Keratinocyte (primary cell): ENCODE measurements at regions not wholly inside any gene's neighbourhood (a gene's known extent, or its start where the extent isn't known, plus 50 kb on each side); places are given as distances from the start of the nearest gene placed in this dataset.

Source experiments
- DNase-seq: peaks from one replicate; pipeline ENCODE4 v3.0.0-alpha.2; 2011; ENCODE audit warnings: low read depth, missing footprints, low spot score
- FAIRE-seq: peaks from 2 replicates; lab custom pipeline; 2011; peaks lifted over from hg19 to GRCh38; lab: Jason Lieb, UNC
- H2AFZ ChIP-seq: 2 replicates; pipeline ENCODE4 v1.6.0; 2012; ENCODE audit warnings: low read length, control low read depth, inconsistent platforms; ENCODE audit not compliant: control insufficient read depth
- H3K27ac ChIP-seq: 2 replicates; pipeline ENCODE4 v1.5.1; 2011; ENCODE audit warnings: low read length; ENCODE audit not compliant: control insufficient read depth, insufficient read depth
- H3K27me3 ChIP-seq: 3 replicates; pipeline ENCODE4 v1.6.0; 2011; ENCODE audit warnings: low read length; ENCODE audit not compliant: control insufficient read depth, insufficient read depth; ENCODE audit errors: extremely low read depth
- H3K36me3 ChIP-seq, 2 experiments: 2 replicates in 1 of 2; 3 replicates in 1 of 2; pipeline ENCODE4 v1.5.1; 2011; ENCODE audit warnings: low read length in 2 of 2, mild to moderate bottlenecking in 1 of 2; ENCODE audit not compliant: control insufficient read depth in 2 of 2, insufficient read depth in 2 of 2; ENCODE audit errors: extremely low read depth in 1 of 2
- H3K4me1 ChIP-seq: 3 replicates; pipeline ENCODE4 v1.5.1; 2011; ENCODE audit warnings: low read length; ENCODE audit not compliant: control insufficient read depth, insufficient read depth; ENCODE audit errors: extremely low read depth
- H3K4me2 ChIP-seq: 3 replicates; pipeline ENCODE4 v1.6.0; 2011; ENCODE audit warnings: low read depth, low read length; ENCODE audit not compliant: control insufficient read depth, insufficient read depth; ENCODE audit errors: extremely low read depth
- H3K4me3 ChIP-seq, 3 experiments: fragments of 200-600 bp in 1 of 3; sonication (generic) in 1 of 3; 2 replicates in 2 of 3; 3 replicates in 1 of 3; pipeline ENCODE4 v1.5.1; 2011 to 2016; ENCODE audit warnings: low read length in 3 of 3, mild to moderate bottlenecking in 3 of 3, control low read depth in 2 of 3, inconsistent platforms in 1 of 3, low read depth in 1 of 3, mixed read lengths in 1 of 3, mixed run types in 1 of 3, moderate library complexity in 1 of 3; ENCODE audit not compliant: control insufficient read depth in 2 of 3, insufficient read depth in 2 of 3; ENCODE audit errors: extremely low read depth in 1 of 3
- H3K79me2 ChIP-seq: 2 replicates; pipeline ENCODE4 v1.6.0; 2012; ENCODE audit warnings: low read length; ENCODE audit not compliant: control insufficient read depth, insufficient read depth
- H3K9ac ChIP-seq: 3 replicates; pipeline ENCODE4 v1.6.0; 2011; ENCODE audit warnings: low read length; ENCODE audit not compliant: control insufficient read depth, insufficient read depth; ENCODE audit errors: extremely low read depth
- H3K9me1 ChIP-seq: 3 replicates; pipeline ENCODE4 v1.6.0; 2011; ENCODE audit warnings: low read length; ENCODE audit not compliant: control insufficient read depth, insufficient read depth; ENCODE audit errors: extremely low read depth
- H3K9me3 ChIP-seq: 2 replicates; pipeline ENCODE4 v1.5.1; 2012; ENCODE audit warnings: low read depth, low read length; ENCODE audit not compliant: control insufficient read depth
- H4K20me1 ChIP-seq: 3 replicates; pipeline ENCODE4 v1.6.0; 2011; ENCODE audit warnings: low read length; ENCODE audit not compliant: control insufficient read depth, insufficient read depth; ENCODE audit errors: extremely low read depth
- CTCF ChIP-seq, 3 experiments: IDR thresholded peaks in 1 of 3; conservative IDR thresholded peaks in 1 of 3; optimal IDR thresholded peaks in 1 of 3; 2 replicates in 2 of 3; 3 replicates in 1 of 3; pipeline versions ENCODE3 to v1.5.1; 2011; ENCODE audit warnings: low read length in 3 of 3, mild to moderate bottlenecking in 3 of 3, moderate library complexity in 2 of 3, control low read depth in 1 of 3, inconsistent platforms in 1 of 3; ENCODE audit not compliant: insufficient read depth in 2 of 3; ENCODE audit errors: extremely low read depth in 1 of 3
- EZH2 ChIP-seq: IDR thresholded peaks from one replicate; pipeline ENCODE4 v1.6.1; 2012; ENCODE audit warnings: inconsistent platforms, mild to moderate bottlenecking, low read length, moderate library complexity
- dilution Hi-C: fragments of 300-500 bp; cut with MboI; formaldehyde crosslinking; loops from one replicate; pipeline ENCODE4 v1.7.0; 2020; ENCODE audit warnings: low sequenced_read_pairs; ENCODE audit not compliant: extremely low pct_ligation_motif_present

- H3K79me2 ChIP-seq: no peaks in the 10 kb centered on the region
- no peaks in the 10 kb centered on the region for H3K4me1 ChIP-seq
- H3K36me3 ChIP-seq: no peaks in the 10 kb centered on the region
- no peak for TF ChIP-seq CTCF (optimal IDR thresholded peaks at IDR 0.05 in 1 of 3, IDR thresholded peaks at IDR 0.05 in 1 of 3, conservative IDR thresholded peaks at IDR 0.05 in 1 of 3; ENCODE audit: extremely low read depth in 1 of 3, insufficient read depth in 2 of 3, low read length in 3 of 3)
- TF ChIP-seq EZH2: no peak
- no peaks in the 10 kb centered on the region for H3K27me3 ChIP-seq
- no peak overlapping the region for H2AFZ ChIP-seq
- H3K9me3 ChIP-seq: peaks cover 5% of the 10 kb centered on the region
- H3K9ac ChIP-seq: no peak overlapping the region
- no peaks in the 10 kb centered on the region for H3K9me1 ChIP-seq
- no peak overlapping the region for H3K4me2 ChIP-seq
- no peak overlapping the region for H3K4me3 ChIP-seq
- no peaks in the 10 kb centered on the region for H4K20me1 ChIP-seq
- no peak for FAIRE-seq
- no peak overlapping the region for H3K27ac ChIP-seq
- no peak for DNase-seq
- dilution Hi-C loops: no loop called here
Observed at GRCh38 chr7:156524818-156525597, 115.6 kb upstream of the RNF32 start.

DNA sequence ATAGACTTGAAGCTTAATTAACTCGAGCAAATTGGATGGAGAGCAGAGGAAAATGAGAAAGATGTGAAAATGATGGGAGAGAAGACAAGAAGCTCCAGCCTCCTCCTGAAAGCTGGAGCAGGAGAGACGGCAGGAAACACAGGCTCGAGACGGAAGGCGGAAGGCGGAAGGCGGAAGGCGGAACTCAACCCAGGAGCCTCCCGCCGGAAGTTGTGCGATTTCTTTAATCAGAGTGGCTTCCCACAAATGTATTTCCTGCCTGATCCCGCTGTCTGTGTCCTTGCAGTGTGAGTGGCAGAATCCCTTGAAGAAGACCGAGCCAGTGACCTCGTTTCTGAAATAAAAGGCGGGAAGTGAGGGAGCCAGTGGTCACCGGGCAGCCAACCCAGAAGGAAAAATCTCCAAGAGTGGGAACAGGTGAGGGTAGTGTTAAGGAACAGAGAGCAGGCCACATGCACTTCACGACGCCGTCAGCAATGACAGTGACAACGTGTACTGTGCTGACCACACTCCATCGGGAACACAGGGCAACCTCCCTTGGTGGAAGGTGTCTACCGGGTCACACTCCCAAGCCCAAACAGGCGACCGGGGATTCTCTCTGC, 117.0 kb upstream of the RNF32 start:
- H4K20me1 ChIP-seq: no peaks in the 10 kb centered on the region
- H3K9me1 ChIP-seq: no peaks in the 10 kb centered on the region
- no peak overlapping the region for H3K4me3 ChIP-seq
- H3K4me2 ChIP-seq: no peak overlapping the region
- no peak for TF ChIP-seq CTCF (optimal IDR thresholded peaks at IDR 0.05 in 1 of 3, IDR thresholded peaks at IDR 0.05 in 1 of 3, conservative IDR thresholded peaks at IDR 0.05 in 1 of 3; ENCODE audit: extremely low read depth in 1 of 3, insufficient read depth in 2 of 3, low read length in 3 of 3)
- TF ChIP-seq EZH2: no peak
- DNase-seq (no peak), FAIRE-seq (no peak)
- no peaks in the 10 kb centered on the region for H3K79me2 ChIP-seq
- H3K9ac ChIP-seq: no peak overlapping the region
- no peaks in the 10 kb centered on the region for H3K36me3 ChIP-seq
- dilution Hi-C loops: no loop called here
- no peak overlapping the region for H2AFZ ChIP-seq
- H3K4me1 ChIP-seq: no peaks in the 10 kb centered on the region
- no peaks in the 10 kb centered on the region for H3K27me3 ChIP-seq
- H3K9me3 ChIP-seq: peaks cover 5% of the 10 kb centered on the region
- H3K27ac ChIP-seq: no peak overlapping the region
